ENCODE measurements at regions not wholly inside any gene's neighbourhood (a gene's known extent, or its start where the extent isn't known, plus 50 kb on each side); places are given as distances from the start of the nearest gene placed in this dataset.

- no peak for TF ChIP-seq CTCF (IDR thresholded peaks at IDR 0.05)
- no peak for TF ChIP-seq POLR2A (IDR thresholded peaks at IDR 0.05)
- TF ChIP-seq POLR2AphosphoS5 (IDR thresholded peaks at IDR 0.05; ENCODE audit: insufficient read depth in 1 of 2, low read depth in 1 of 2): no peak
These were observed 797.3 kb upstream of the FRG1 start for GRCh38 chr4:189143263-189143952.
